ENCODE measurements at regions not wholly inside any gene's neighbourhood (a gene's known extent, or its start where the extent isn't known, plus 50 kb on each side); places are given as distances from the start of the nearest gene placed in this dataset.
A peak's percentile ranks its signal among the peaks of the same experiment; 100 is the strongest.

DNA sequence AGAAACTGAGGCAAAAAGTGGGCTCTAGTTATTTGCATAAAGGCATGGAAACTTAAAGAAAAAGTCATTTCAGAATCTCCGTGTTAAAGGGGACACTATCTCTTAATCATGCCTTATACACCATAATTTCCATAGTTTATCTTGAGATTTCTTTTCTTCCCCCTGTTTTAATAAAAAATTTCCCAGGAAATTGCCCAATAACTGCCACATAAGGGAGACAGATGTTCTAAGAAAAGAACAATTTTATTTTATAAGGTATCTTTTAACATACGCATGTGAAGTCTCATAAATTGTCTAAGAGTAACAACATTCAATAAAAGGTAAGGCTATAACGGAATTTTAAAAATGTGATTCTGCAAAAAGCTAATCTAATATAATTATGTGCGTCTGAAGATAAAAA lies 371.3 kb downstream of the IRS2 start:
- ChIA-PET POLR2A (no interaction called here), RAD21 (ENCODE audit: unreplicated experiment) (no interaction called here), CTCF (no interaction called here), SMC1A (ENCODE audit: uncharacterized antibody, unreplicated experiment) (interaction anchor here (0.7 kb wide), 1 partner anchor 39 kb away, joined by 3 read pairs; no protein-coding TSS in a partner anchor)
- Histone ChIP-seq H3K9ac (ENCODE audit: control insufficient read depth, insufficient read depth, low read length) (no peak overlapping the region), H3K27me3 (replicated peaks in 1 of 2; ENCODE audit: control insufficient read depth in 2 of 2, insufficient read depth in 2 of 2, low read length in 1 of 2) (no peaks in the 10 kb centered on the region), H3K27ac (ENCODE audit: control insufficient read depth, insufficient read depth) (no peak overlapping the region), H4K20me1 (ENCODE audit: control insufficient read depth, insufficient read depth) (no peaks in the 10 kb centered on the region), H3K9me3 (replicated peaks; ENCODE audit: control insufficient read depth, insufficient read depth, low read length) (no peaks in the 10 kb centered on the region), H3K4me1 (ENCODE audit: control insufficient read depth, insufficient read depth, low read length) (no peaks in the 10 kb centered on the region), H3K4me2 (ENCODE audit: control insufficient read depth, insufficient read depth) (no peak overlapping the region), H3K36me3 (ENCODE audit: control insufficient read depth in 2 of 2, insufficient read depth in 2 of 2, low read length in 1 of 2) (no peaks in the 10 kb centered on the region), H3K79me2 (ENCODE audit: control insufficient read depth, insufficient read depth, low read length) (no peaks in the 10 kb centered on the region), H3K4me3 (no peak overlapping the region), H2AFZ (ENCODE audit: control insufficient read depth, low read depth, low read length) (no peak overlapping the region)
- BruUV-seq (replicated peaks): no TSS peak
- WGBS (ENCODE audit: insufficient coverage, insufficient replicate concordance, low lambda C conversion rate, missing lambda C conversion rate): 36% methylated on average over 4 of the region's 4 CpGs
- FAIRE-seq (no peak), DNase-seq (ENCODE audit: low read depth, low spot score) (no peak), ATAC-seq (no peak)
- no peak for TF ChIP-seq STAT1 (conservative IDR thresholded peaks at IDR 0.05)
- in situ Hi-C loops (cut with MboI): no loop called here
- intact Hi-C loops (cut with micrococcal nuclease; ENCODE audit: unreplicated experiment): no loop called here

DNA sequence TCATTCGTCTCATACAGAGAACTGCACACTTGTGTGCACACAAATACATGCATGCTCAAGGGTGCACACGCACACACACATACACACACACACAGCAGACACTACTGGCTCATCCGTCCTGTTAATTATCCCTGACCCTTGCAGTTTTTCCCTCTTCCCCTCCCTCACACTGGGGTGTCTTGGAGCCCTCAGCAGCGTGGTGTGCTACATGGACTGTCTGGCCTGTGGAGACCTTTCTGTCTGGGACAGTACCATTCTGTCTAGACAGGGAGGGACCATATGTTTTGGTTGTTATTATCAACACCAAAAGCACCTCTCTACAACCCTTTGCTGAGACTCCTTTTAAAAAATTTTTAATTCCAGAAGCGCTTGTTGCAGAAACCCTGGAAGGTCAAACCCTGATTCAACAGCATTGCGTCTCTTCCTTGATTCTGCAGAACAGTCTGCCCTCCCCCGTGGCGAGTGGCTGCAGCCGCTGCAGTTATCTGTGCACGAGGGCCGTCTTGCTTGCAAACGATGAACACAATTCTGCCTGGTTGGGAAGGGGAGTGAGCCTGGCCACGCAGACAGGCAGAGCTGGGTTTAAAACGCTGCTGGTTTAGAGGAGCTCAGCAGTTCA lies 374.0 kb downstream of the IRS2 start:
- ChIA-PET SMC1A (ENCODE audit: uncharacterized antibody, unreplicated experiment) (no interaction called here), RAD21 (ENCODE audit: unreplicated experiment) (no interaction called here), POLR2A (no interaction called here), CTCF (interaction anchor here (0.5 kb wide), 1 partner anchor 907 kb away, joined by 3 read pairs; no protein-coding TSS in a partner anchor)
- WGBS (ENCODE audit: insufficient coverage, insufficient replicate concordance, low lambda C conversion rate, missing lambda C conversion rate): 34% methylated on average over 14 of the region's 14 CpGs
- Histone ChIP-seq H4K20me1 (ENCODE audit: control insufficient read depth, insufficient read depth) (no peaks in the 10 kb centered on the region), H2AFZ (ENCODE audit: control insufficient read depth, low read depth, low read length) (no peak overlapping the region), H3K4me3 (no peak overlapping the region), H3K9ac (ENCODE audit: control insufficient read depth, insufficient read depth, low read length) (no peak overlapping the region), H3K4me1 (ENCODE audit: control insufficient read depth, insufficient read depth, low read length) (no peaks in the 10 kb centered on the region), H3K27ac (ENCODE audit: control insufficient read depth, insufficient read depth) (no peak overlapping the region), H3K9me3 (replicated peaks; ENCODE audit: control insufficient read depth, insufficient read depth, low read length) (no peaks in the 10 kb centered on the region), H3K4me2 (ENCODE audit: control insufficient read depth, insufficient read depth) (no peak overlapping the region), H3K27me3 (replicated peaks in 1 of 2; ENCODE audit: control insufficient read depth in 2 of 2, insufficient read depth in 2 of 2, low read length in 1 of 2) (no peaks in the 10 kb centered on the region), H3K36me3 (ENCODE audit: control insufficient read depth in 2 of 2, insufficient read depth in 2 of 2, low read length in 1 of 2) (no peaks in the 10 kb centered on the region), H3K79me2 (ENCODE audit: control insufficient read depth, insufficient read depth, low read length) (no peaks in the 10 kb centered on the region)
- BruUV-seq (replicated peaks): no TSS peak
- peak; percentile 77 for TF ChIP-seq FOXK2 (IDR thresholded peaks at IDR 0.05)
- peak; percentile 86; the same call in 1 of the 2 replicates for TF ChIP-seq CHD1 (IDR thresholded peaks at IDR 0.05; ENCODE audit: low read depth, low read length)
- TF ChIP-seq KDM1A (IDR thresholded peaks at IDR 0.05; ENCODE audit: borderline replicate concordance): no peak
- peak; percentile 75 for TF ChIP-seq ATF7 (IDR thresholded peaks at IDR 0.05; ENCODE audit: low read depth)
- TF ChIP-seq HDGF (IDR thresholded peaks at IDR 0.05): no peak
- no peak for TF ChIP-seq RBBP5 (conservative IDR thresholded peaks at IDR 0.05)
- TF ChIP-seq, protein P1, sequence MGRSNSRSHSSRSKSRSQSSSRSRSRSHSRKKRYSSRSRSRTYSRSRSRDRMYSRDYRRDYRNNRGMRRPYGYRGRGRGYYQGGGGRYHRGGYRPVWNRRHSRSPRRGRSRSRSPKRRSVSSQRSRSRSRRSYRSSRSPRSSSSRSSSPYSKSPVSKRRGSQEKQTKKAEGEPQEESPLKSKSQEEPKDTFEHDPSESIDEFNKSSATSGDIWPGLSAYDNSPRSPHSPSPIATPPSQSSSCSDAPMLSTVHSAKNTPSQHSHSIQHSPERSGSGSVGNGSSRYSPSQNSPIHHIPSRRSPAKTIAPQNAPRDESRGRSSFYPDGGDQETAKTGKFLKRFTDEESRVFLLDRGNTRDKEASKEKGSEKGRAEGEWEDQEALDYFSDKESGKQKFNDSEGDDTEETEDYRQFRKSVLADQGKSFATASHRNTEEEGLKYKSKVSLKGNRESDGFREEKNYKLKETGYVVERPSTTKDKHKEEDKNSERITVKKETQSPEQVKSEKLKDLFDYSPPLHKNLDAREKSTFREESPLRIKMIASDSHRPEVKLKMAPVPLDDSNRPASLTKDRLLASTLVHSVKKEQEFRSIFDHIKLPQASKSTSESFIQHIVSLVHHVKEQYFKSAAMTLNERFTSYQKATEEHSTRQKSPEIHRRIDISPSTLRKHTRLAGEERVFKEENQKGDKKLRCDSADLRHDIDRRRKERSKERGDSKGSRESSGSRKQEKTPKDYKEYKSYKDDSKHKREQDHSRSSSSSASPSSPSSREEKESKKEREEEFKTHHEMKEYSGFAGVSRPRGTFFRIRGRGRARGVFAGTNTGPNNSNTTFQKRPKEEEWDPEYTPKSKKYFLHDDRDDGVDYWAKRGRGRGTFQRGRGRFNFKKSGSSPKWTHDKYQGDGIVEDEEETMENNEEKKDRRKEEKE (IDR thresholded peaks at IDR 0.05): peak; percentile 80; the same call in 1 of the 2 replicates
- no peak for TF ChIP-seq EGR1 (IDR thresholded peaks at IDR 0.05; ENCODE audit: borderline replicate concordance in 1 of 2, low read depth in 2 of 2, low read length in 2 of 2)
- in situ Hi-C loops (cut with MboI): no loop called here
- peak; percentile 54 for ATAC-seq
- intact Hi-C loops (cut with micrococcal nuclease; ENCODE audit: unreplicated experiment): no loop called here
- no peak for FAIRE-seq
- no peak for DNase-seq (ENCODE audit: low read depth, low spot score)

All from GM12878 (cell line).